NCI-H2196 (cell line): ENCODE measurements at regions not wholly inside any gene's neighbourhood (a gene's known extent, or its start where the extent isn't known, plus 50 kb on each side); places are given as distances from the start of the nearest gene placed in this dataset.
"Not testable (repeated sequence)": the region's sequence is repeated elsewhere in the genome, so short reads cannot be mapped to it uniquely, and the experiment has no call there.

Source experiments
- DNase-seq: peaks from one replicate; lab custom pipeline; 2025; ENCODE audit not compliant: unreplicated experiment; lab: John Stamatoyannopoulos, UW

DNA sequence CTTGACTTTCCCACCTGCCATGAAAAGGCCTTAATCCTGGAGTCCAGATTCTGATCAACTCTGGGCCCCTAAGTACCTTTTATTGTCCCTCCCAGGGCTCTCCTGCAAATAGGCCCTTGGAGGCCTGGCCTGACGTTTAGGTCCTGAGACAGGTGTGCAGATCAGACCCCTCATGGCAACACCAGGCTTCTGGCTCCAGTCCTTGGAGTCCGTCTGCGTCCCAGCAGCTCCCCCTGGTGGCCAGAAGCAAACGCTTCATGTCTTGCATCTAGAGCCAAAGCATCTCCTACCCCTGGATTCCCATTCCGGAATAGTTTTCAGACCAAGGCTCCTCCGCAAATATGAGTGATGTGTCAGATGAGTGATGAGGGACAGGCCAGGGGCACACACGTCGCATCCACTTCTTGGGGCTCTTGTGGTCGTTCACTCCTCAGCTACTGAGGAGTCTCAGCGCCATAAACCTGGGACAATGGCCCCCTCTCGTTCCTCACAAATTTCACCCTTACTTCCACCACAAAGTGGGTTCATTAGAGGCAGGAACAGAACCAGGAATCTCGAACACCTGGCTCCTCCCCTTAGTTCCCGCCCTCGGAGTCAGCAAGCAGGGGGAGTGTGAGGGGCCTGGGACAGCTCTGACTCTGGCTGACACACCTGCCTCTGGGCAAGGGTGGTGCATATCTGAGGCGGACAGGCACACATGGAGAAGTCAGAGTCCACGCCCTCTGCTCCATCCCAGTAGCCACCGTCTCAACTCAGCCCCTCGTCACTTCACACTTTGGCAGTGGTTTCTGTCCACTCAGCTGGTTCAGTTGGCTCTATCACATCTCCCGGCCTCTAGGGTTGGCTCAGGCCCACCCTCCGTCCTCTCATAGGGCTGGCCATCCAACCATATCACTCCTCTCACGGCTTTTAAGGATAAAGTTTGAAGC lies 77.9 kb upstream of the PWP1 start:
- DNase-seq = peak; percentile 84

DNA sequence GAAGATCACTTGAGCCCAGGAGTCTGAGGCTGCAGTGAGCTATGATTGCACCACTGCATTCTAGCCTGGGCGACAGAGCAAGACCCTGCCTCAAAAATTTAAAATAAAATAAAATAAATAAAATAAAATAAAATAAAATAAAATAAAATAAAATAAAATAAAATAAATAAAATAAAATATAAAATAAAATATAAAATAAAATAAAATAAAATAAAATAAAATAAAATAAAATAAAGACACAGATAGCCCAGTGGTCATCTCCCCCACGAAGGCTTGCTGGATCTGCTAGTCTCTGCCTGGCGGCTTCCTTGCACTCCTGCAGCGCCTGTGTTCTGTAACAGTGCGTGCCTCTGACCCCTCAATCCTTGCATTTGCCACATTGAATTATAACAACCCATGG lies 76.8 kb upstream of the PWP1 start:
- DNase-seq = not testable (repeated sequence)

DNA sequence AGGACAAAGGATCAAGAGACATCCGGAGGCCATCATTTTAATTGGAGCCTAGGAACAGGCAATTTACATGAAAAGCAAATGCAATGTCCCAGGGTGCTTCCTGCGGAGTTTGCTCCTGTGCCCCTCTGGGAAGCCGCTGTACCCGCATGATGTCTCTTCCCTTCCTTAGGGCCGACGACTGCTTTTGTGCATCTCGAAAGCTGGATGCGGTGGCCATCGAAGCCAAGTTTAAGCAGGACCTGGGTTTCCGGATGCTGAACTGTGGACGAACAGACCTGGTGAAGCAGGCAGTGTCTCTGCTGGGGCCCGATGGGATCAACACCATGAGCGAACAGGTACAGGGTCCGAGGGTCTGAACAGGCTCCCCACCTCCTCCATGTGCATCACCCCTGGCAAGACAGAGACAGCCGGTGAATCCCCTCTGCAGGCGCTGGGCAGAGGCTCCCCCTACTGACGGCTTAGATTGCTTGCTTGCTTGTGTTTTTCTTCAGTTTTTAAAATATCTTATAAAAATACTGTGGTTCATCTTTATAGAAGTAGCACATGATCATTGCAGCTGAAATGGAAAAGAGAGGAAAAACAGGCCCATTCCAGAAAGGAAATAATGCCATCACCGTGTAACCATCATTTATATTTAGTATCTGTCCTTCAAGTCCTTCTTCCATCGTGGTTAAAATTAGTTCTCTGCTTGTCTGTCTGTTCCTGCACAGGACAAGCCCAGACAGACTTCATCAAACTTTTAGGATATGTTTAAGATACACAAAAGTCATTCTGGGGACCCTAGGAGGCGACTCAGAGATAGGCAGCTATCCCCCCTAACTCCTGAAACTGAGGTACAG lies 75.4 kb upstream of the PWP1 start:
- peak; percentile 38 for DNase-seq

DNA sequence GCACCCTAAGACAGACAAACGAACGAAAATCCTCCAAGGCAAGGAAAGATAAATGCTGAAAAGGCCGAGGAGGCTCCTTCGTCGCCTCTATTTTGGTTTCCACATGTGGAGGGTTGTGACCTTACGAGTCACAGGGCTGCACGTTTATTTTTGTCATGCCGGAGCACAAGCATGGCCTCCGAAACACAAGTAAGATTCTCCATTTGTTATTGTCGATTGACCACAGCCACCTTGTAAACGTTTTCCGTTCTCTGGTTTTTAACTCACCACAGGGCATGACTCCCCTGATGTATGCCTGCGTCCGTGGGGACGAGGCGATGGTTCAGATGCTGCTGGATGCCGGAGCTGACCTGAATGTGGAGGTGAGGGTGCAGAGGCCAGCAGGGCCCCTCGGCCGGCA lies 73.1 kb upstream of the PWP1 start:
- no peak for DNase-seq

DNA sequence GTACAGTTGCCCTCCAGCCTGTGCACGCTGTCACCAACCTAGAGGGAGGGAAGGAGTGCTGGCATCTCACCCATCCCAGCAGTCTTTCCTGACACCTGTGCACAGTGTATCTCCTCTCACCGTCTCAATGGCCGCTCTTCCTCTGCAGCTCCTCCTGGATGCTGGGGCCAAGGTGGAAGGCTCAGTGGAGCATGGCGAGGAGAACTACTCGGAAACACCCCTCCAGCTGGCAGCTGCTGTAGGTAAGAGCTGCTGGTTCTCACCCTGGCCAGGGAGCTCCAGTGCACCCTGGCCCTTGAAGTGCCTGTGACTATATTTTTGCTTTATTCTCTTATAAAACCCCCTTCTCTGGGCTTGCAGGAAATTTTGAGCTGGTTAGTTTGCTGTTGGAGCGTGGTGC lies 68.7 kb upstream of the PWP1 start:
- no peak for DNase-seq

DNA sequence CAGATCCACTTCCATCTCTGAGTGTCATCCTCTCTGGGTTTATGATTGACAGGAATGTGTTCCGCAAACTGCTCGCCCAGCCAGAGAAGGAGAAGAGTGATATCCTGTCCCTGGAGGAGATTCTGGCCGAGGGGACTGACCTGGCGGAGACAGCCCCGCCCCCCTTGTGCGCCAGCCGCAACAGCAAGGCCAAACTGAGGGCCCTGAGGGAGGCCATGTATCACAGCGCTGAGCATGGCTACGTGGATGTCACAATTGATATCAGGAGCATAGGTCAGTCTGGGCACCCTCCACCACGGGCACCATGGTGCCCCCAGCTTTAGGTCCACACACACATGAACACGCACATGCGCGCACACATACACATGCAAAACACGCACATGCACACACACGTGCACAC lies 67.5 kb upstream of the PWP1 start:
- no peak for DNase-seq

DNA sequence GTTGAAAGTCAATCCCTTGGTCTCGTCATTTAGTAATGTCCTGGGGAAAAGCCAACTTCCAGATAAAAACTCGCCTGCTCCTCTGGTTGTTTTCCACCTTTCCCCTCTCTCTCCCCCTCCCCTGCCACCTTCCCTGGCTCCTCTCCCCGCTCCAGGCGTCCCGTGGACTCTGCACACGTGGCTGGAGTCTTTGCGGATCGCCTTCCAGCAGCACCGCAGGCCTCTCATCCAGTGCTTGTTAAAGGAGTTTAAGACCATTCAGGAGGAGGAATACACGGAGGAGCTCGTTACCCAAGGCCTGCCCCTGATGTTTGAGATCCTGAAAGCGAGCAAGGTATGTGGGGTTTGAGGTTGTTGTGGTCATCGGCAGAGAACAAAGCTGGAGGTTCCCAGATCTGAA lies 65.8 kb upstream of the PWP1 start:
- DNase-seq = no peak

DNA sequence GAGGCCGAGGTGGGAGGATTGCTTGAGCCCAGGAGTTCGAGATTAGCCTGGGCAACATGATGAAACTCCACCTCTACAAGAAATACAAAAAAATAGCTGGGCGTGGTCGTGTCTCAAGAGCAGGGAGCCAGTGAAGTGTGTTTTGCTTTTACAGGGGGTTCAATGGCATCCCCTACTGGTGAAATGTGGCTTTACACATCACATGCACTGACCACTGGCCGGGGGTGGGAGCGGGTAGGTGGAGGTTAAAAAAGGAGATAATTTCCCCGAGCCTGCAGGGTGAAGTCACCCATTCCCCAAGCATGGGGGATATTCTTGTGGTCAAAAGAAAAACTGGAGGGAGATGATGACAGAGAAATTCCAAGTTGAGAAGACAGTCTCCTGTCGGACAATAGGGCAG lies 63.6 kb upstream of the PWP1 start:
- no peak for DNase-seq

DNA sequence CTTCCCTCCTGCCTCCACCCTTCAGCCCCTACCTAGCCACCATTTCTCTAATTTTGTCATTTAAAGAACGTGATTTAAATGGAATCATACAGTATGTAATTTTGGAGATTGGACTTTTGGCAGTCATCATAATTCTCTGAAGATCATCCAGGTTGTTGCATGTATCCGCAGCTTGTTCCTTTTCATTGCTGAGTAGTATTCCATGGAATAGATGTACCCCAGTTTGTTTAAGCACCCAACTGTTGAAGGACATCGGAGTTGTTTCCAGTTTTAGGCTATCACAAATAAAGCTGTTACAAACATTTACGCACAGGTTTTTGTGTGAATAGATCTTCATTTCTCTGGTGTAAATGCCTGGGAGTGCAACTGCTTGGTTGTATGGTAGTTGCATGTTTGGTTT lies 61.1 kb upstream of the PWP1 start:
- DNase-seq = no peak

DNA sequence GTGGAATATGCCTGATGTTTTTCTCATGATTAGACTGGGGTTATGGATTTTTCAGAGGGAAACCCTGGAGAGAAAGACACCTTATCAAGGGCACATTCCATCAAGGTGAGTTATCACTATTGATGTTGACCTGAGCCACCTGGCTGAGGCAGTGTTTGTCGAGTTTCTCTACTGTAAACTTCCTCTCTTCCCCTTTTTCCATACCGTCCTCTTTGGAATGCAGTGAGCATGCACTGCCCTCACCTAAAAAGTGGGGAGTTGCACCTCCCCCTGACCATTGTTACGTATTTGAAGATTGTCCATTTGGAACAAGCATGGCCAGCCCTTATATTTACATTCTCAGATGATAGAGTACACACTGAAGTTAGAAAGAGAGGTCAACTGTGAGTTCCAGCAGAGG lies 53.9 kb upstream of the PWP1 start:
- no peak for DNase-seq

DNA sequence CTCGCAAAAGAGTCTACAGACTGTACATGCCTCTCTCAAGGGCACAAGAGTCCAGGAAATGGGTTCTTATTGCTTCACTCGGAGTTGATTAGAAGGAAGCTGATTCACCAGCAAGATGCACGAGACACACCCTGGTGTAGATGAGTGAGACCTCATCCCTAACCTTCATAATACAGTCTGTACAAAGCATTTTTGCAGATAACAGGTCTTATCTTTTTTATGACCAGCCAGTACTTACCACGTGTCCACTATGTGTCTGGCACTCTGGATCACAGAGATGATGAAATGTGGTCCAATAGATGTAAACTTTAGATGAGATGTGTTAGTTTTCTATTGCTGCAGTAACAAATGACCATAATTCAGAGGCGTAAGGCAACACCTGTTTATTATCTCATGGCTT lies 53.4 kb upstream of the PWP1 start:
- no peak for DNase-seq

DNA sequence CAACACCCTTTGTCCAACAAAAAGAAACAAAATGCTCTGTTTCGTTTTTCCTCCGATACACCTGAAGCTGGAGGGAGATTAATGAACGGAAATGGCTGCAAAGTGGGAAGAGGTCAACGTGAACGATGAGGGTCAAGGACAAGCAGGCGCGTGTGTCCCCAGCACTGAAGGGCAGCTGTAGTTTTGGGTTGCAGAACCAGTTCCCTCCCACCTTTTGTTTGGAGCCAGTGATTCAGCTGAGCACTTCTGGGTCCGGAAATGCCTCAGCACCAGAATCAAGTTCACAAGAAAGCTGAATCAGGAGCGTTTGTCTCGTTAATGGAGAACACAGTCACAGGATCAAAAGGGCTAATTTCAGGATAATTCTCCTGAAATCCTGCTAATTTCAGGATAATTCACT lies 51.1 kb upstream of the PWP1 start:
- DNase-seq = no peak

DNA sequence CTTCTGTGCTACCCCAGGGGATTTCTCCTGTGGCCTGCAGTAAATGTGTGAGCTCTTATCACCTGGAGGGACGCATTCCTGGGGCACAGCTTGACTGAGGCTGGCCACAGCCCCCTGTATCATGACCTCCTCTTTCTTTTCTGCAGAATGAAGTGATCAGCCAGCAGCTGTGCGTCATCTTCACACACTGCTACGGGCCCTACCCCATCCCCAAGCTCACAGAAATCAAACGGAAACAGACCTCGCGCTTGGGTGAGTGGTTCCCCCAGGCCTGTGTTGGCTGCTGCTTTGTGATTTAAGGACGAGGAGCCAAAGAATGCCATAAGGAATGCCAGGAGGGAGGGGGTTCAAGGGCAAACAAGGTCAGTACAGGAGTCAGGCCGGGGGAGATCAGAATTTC lies 50.5 kb upstream of the PWP1 start:
- DNase-seq = no peak
